NCI-H2029 (cell line): ENCODE measurements at regions not wholly inside any gene's neighbourhood (a gene's known extent, or its start where the extent isn't known, plus 50 kb on each side); places are given as distances from the start of the nearest gene placed in this dataset.
A peak's percentile ranks its signal among the peaks of the same experiment; 100 is the strongest.

Source experiments
- DNase-seq: peaks from one replicate; lab custom pipeline; 2025; lab: John Stamatoyannopoulos, UW

GRCh38 chr6:113560908-113561307 is 296.2 kb upstream of the MARCKS start:
- no peak for DNase-seq

GRCh38 chr6:113562248-113562647 is 294.9 kb upstream of the MARCKS start:
- DNase-seq, result no peak

- DNase-seq, result peak; percentile 95
Observed at GRCh38 chr6:113564371-113565171, 292.6 kb upstream of the MARCKS start.

GRCh38 chr6:113565306-113565705 is 291.8 kb upstream of the MARCKS start:
- no peak for DNase-seq

- DNase-seq, result no peak
Observed at GRCh38 chr6:113570161-113570560, 287.0 kb upstream of the MARCKS start.

GRCh38 chr6:113570641-113571040 is 286.5 kb upstream of the MARCKS start:
- no peak for DNase-seq

GRCh38 chr6:113574147-113574546 is 283.0 kb upstream of the MARCKS start:
- no peak for DNase-seq

- no peak for DNase-seq
Observed at GRCh38 chr6:113576310-113576709, 280.8 kb upstream of the MARCKS start.

- DNase-seq, result no peak
Observed at GRCh38 chr6:113578691-113579090, 278.5 kb upstream of the MARCKS start.

GRCh38 chr6:113584767-113585166 is 272.4 kb upstream of the MARCKS start:
- DNase-seq, result peak; percentile 21

GRCh38 chr6:113585246-113585645 is 271.9 kb upstream of the MARCKS start:
- no peak for DNase-seq

- no peak for DNase-seq
Observed at GRCh38 chr6:113586413-113587077, 270.6 kb upstream of the MARCKS start.

- peak; percentile 25 for DNase-seq
Observed at GRCh38 chr6:113587078-113587699, 270.0 kb upstream of the MARCKS start.

- no peak for DNase-seq
Observed at GRCh38 chr6:113588646-113589045, 268.5 kb upstream of the MARCKS start.

GRCh38 chr6:113591896-113592827 is 265.0 kb upstream of the MARCKS start:
- peak; percentile 81 for DNase-seq

- no peak for DNase-seq
Observed at GRCh38 chr6:113594726-113595125, 262.4 kb upstream of the MARCKS start.

- DNase-seq, result peak; percentile 22
Observed at GRCh38 chr6:113595911-113596376, 261.2 kb upstream of the MARCKS start.

GRCh38 chr6:113596387-113597230 is 260.5 kb upstream of the MARCKS start:
- peak; percentile 92 for DNase-seq

GRCh38 chr6:113597231-113597583 is 259.9 kb upstream of the MARCKS start:
- DNase-seq, result no peak

- no peak for DNase-seq
Observed at GRCh38 chr6:113598786-113599185, 258.4 kb upstream of the MARCKS start.

GRCh38 chr6:113599444-113599843 is 257.7 kb upstream of the MARCKS start:
- peak; percentile 14 for DNase-seq
